NOMO-1 treated with dmso at 0.1 percent for 144 hours (cell line): ENCODE measurements at regions not wholly inside any gene's neighbourhood (a gene's known extent, or its start where the extent isn't known, plus 50 kb on each side); places are given as distances from the start of the nearest gene placed in this dataset.
A peak's percentile ranks its signal among the peaks of the same experiment; 100 is the strongest.

Source experiments
- DNase-seq: peaks from one replicate; lab custom pipeline; 2025; ENCODE audit not compliant: unreplicated experiment; lab: John Stamatoyannopoulos, UW

GRCh38 chr18:54100920-54101470, 123.5 kb downstream of the MBD2 start:
- DNase-seq, result no peak

- no peak for DNase-seq
Observed at GRCh38 chr18:54100466-54100865, 124.0 kb downstream of the MBD2 start.

- no peak for DNase-seq
Observed at GRCh38 chr18:54094474-54094873, 130.0 kb downstream of the MBD2 start.

GRCh38 chr18:54090856-54091255, 133.6 kb downstream of the MBD2 start:
- no peak for DNase-seq

- DNase-seq, result no peak
Observed at GRCh38 chr18:54089749-54090459, 134.6 kb downstream of the MBD2 start.

GRCh38 chr18:54086863-54087262, 137.6 kb downstream of the MBD2 start:
- peak; percentile 75 for DNase-seq

GRCh38 chr18:54086046-54086802, 138.2 kb downstream of the MBD2 start:
- DNase-seq, result peak; percentile 88

- DNase-seq, result no peak
Observed at GRCh38 chr18:54080858-54081257, 143.6 kb downstream of the MBD2 start.

GRCh38 chr18:54076166-54076565, 148.3 kb downstream of the MBD2 start:
- DNase-seq, result no peak

- no peak for DNase-seq
Observed at GRCh38 chr18:54075689-54076088, 148.8 kb downstream of the MBD2 start.

- DNase-seq, result no peak
Observed at GRCh38 chr18:54069729-54070128, 154.7 kb downstream of the MBD2 start.

GRCh38 chr18:54060343-54061005, 164.0 kb downstream of the MBD2 start:
- no peak for DNase-seq

GRCh38 chr18:54052732-54053429, 171.6 kb downstream of the MBD2 start:
- DNase-seq, result peak; percentile 73

GRCh38 chr18:54052259-54052658, 172.2 kb downstream of the MBD2 start:
- no peak for DNase-seq

- no peak for DNase-seq
Observed at GRCh38 chr18:54043484-54044251, 180.8 kb downstream of the MBD2 start.

- DNase-seq, result peak; percentile 59
Observed at GRCh38 chr18:54035927-54036326, 188.5 kb downstream of the MBD2 start.

- DNase-seq, result no peak
Observed at GRCh38 chr18:54033052-54033451, 191.4 kb downstream of the MBD2 start.

- no peak for DNase-seq
Observed at GRCh38 chr18:54032412-54032811, 192.1 kb downstream of the MBD2 start.

- DNase-seq, result no peak
Observed at GRCh38 chr18:54031243-54031642, 193.2 kb downstream of the MBD2 start.

GRCh38 chr18:54030434-54030833, 194.0 kb downstream of the MBD2 start:
- no peak for DNase-seq
